ENCODE measurements at regions not wholly inside any gene's neighbourhood (a gene's known extent, or its start where the extent isn't known, plus 50 kb on each side); places are given as distances from the start of the nearest gene placed in this dataset.
A peak's percentile ranks its signal among the peaks of the same experiment; 100 is the strongest.

- peak in 6 of 8 experiments; percentile 22 to 98 (median 84) for ATAC-seq (replicated peaks in 6 of 8)
- in situ Hi-C loops (cut with MboI; ENCODE audit: low pct_unique_long_range_greater_than_20kb in 2 of 9, low sequenced_read_pairs in 9 of 9, unreplicated experiment in 9 of 9): no loop called here
- no peak overlapping the region for H3K4me3 ChIP-seq
- H3K4me1 ChIP-seq (replicated peaks in 1 of 2): peaks cover 0 to 5% of the 10 kb centered on the region in 2 donors
- WGBS, 10 experiments: 20 to 85% (median 58%) methylated on average over 2 of the region's 2 CpGs; no CpG with 5 or more reads in 2 of the 10 experiments
- no peak overlapping the region for H3K27ac ChIP-seq
Observed at GRCh38 chr6:50249493-50249892, 199.8 kb upstream of the DEFB112 start.

- in situ Hi-C loops (cut with MboI; ENCODE audit: low pct_unique_long_range_greater_than_20kb in 2 of 9, low sequenced_read_pairs in 9 of 9, unreplicated experiment in 9 of 9): no loop called here
- H3K4me1 ChIP-seq (replicated peaks in 1 of 2): no peaks in the 10 kb centered on the region
- no peak overlapping the region for H3K4me3 ChIP-seq
- no peak overlapping the region for H3K27ac ChIP-seq
- 17 to 100% (median 71%) methylated on average over 1 of the region's 1 CpG; no CpG with 5 or more reads in 2 of the 10 experiments for WGBS, 10 experiments
- no peak for ATAC-seq (replicated peaks in 6 of 8)
Observed at GRCh38 chr6:50257322-50257721, 207.6 kb upstream of the DEFB112 start.

GRCh38 chr6:50259903-50260302 is 210.2 kb upstream of the DEFB112 start:
- no peak overlapping the region for H3K4me3 ChIP-seq
- 0 to 100% (median 83%) methylated on average over 1 of the region's 2 CpGs; no CpG with 5 or more reads in 5 of the 10 experiments for WGBS, 10 experiments
- in situ Hi-C loops (cut with MboI; ENCODE audit: low pct_unique_long_range_greater_than_20kb in 2 of 9, low sequenced_read_pairs in 9 of 9, unreplicated experiment in 9 of 9): no loop called here
- no peaks in the 10 kb centered on the region for H3K4me1 ChIP-seq (replicated peaks in 1 of 2)
- no peak for ATAC-seq (replicated peaks in 6 of 8)
- H3K27ac ChIP-seq: no peak overlapping the region

GRCh38 chr6:50264995-50265571 is 215.4 kb upstream of the DEFB112 start:
- ATAC-seq (replicated peaks in 6 of 8): peak in 2 of 8 experiments; percentile 48 to 68
- Histone ChIP-seq H3K27ac (no peak overlapping the region), H3K4me1 (replicated peaks in 1 of 2) (peaks cover 2 to 11% of the 10 kb centered on the region in 2 donors), H3K4me3 (no peak overlapping the region)
- 0 to 69% (median 24%) methylated on average over 1 to 2 of the region's 2 CpGs for WGBS, 10 experiments
- in situ Hi-C loops (cut with MboI; ENCODE audit: low pct_unique_long_range_greater_than_20kb in 2 of 9, low sequenced_read_pairs in 9 of 9, unreplicated experiment in 9 of 9): no loop called here

- in situ Hi-C loops (cut with MboI; ENCODE audit: low pct_unique_long_range_greater_than_20kb in 2 of 9, low sequenced_read_pairs in 9 of 9, unreplicated experiment in 9 of 9): no loop called here
- peaks cover 7 to 27% of the 10 kb centered on the region in 2 donors for H3K4me1 ChIP-seq (replicated peaks in 1 of 2)
- H3K27ac ChIP-seq: no peak overlapping the region
- WGBS, 10 experiments: 0 to 55% (median 21%) methylated on average over 1 of the region's 1 CpG; no CpG with 5 or more reads in 4 of the 10 experiments
- peak in 6 of 8 experiments; percentile 59 to 85 (median 80) for ATAC-seq (replicated peaks in 6 of 8)
- no peak overlapping the region for H3K4me3 ChIP-seq
Observed at GRCh38 chr6:50270415-50270814, 220.7 kb upstream of the DEFB112 start.

GRCh38 chr6:50271266-50271665 is 221.5 kb upstream of the DEFB112 start:
- H3K4me1 ChIP-seq (replicated peaks in 1 of 2): peaks cover 7 to 27% of the 10 kb centered on the region in 2 donors
- no peak overlapping the region for H3K4me3 ChIP-seq
- ATAC-seq (replicated peaks in 6 of 8): peak in 6 of 8 experiments; percentile 23 to 72 (median 58)
- 11 to 100% (median 78%) methylated on average over 1 to 2 of the region's 2 CpGs for WGBS, 10 experiments
- in situ Hi-C loops (cut with MboI; ENCODE audit: low pct_unique_long_range_greater_than_20kb in 2 of 9, low sequenced_read_pairs in 9 of 9, unreplicated experiment in 9 of 9): no loop called here
- no peak overlapping the region for H3K27ac ChIP-seq

- Histone ChIP-seq H3K4me1 (replicated peaks in 1 of 2) (peaks cover 7 to 27% of the 10 kb centered on the region in 2 donors), H3K27ac (no peak overlapping the region), H3K4me3 (no peak overlapping the region)
- in situ Hi-C loops (cut with MboI; ENCODE audit: low pct_unique_long_range_greater_than_20kb in 2 of 9, low sequenced_read_pairs in 9 of 9, unreplicated experiment in 9 of 9): no loop called here
- ATAC-seq (replicated peaks in 6 of 8): no peak
Observed at GRCh38 chr6:50271817-50272216, 222.1 kb upstream of the DEFB112 start.

GRCh38 chr6:50272611-50273010 is 222.9 kb upstream of the DEFB112 start:
- Histone ChIP-seq H3K27ac (no peak overlapping the region), H3K4me3 (no peak overlapping the region), H3K4me1 (replicated peaks in 1 of 2) (peaks cover 7 to 27% of the 10 kb centered on the region in 2 donors)
- in situ Hi-C loops (cut with MboI; ENCODE audit: low pct_unique_long_range_greater_than_20kb in 2 of 9, low sequenced_read_pairs in 9 of 9, unreplicated experiment in 9 of 9): no loop called here
- no peak for ATAC-seq (replicated peaks in 6 of 8)

- Histone ChIP-seq H3K4me3 (no peak overlapping the region), H3K4me1 (replicated peaks in 1 of 2) (no peaks in the 10 kb centered on the region), H3K27ac (no peak overlapping the region)
- WGBS, 10 experiments: 25 to 100% (median 73%) methylated on average over 2 to 5 of the region's 5 CpGs
- ATAC-seq (replicated peaks in 6 of 8): no peak
- in situ Hi-C loops (cut with MboI; ENCODE audit: low pct_unique_long_range_greater_than_20kb in 2 of 9, low sequenced_read_pairs in 9 of 9, unreplicated experiment in 9 of 9): no loop called here
Observed at GRCh38 chr6:50276771-50277261, 227.1 kb upstream of the DEFB112 start.

- no peak for ATAC-seq (replicated peaks in 6 of 8)
Observed at GRCh38 chr6:50277774-50278173, 228.0 kb upstream of the DEFB112 start.

GRCh38 chr6:50278663-50279062 is 228.9 kb upstream of the DEFB112 start:
- in situ Hi-C loops (cut with MboI; ENCODE audit: low pct_unique_long_range_greater_than_20kb in 2 of 9, low sequenced_read_pairs in 9 of 9, unreplicated experiment in 9 of 9): no loop called here
- Histone ChIP-seq H3K4me1 (replicated peaks in 1 of 2) (no peaks in the 10 kb centered on the region), H3K4me3 (no peak overlapping the region), H3K27ac (no peak overlapping the region)
- no peak for ATAC-seq (replicated peaks in 6 of 8)
- 0 to 50% (median 18%) methylated on average over 1 to 2 of the region's 2 CpGs; no CpG with 5 or more reads in 2 of the 10 experiments for WGBS, 10 experiments

More at GRCh38 chr6:50277774-50278173, 228.0 kb upstream of the DEFB112 start:
- in situ Hi-C loops (cut with MboI; ENCODE audit: low pct_unique_long_range_greater_than_20kb in 2 of 9, low sequenced_read_pairs in 9 of 9, unreplicated experiment in 9 of 9): no loop called here
- Histone ChIP-seq H3K4me3 (no peak overlapping the region), H3K27ac (no peak overlapping the region), H3K4me1 (replicated peaks in 1 of 2) (no peaks in the 10 kb centered on the region)
- 0 to 83% (median 51%) methylated on average over 1 to 2 of the region's 2 CpGs for WGBS, 10 experiments

- in situ Hi-C loops (cut with MboI; ENCODE audit: low pct_unique_long_range_greater_than_20kb in 2 of 9, low sequenced_read_pairs in 9 of 9, unreplicated experiment in 9 of 9): no loop called here
- no peak overlapping the region for H3K27ac ChIP-seq
- no peak for ATAC-seq (replicated peaks in 6 of 8)
- no peaks in the 10 kb centered on the region for H3K4me1 ChIP-seq (replicated peaks in 1 of 2)
- 0 to 100% (median 74%) methylated on average over 1 to 2 of the region's 2 CpGs; no CpG with 5 or more reads in 2 of the 10 experiments for WGBS, 10 experiments
- no peak overlapping the region for H3K4me3 ChIP-seq
Observed at GRCh38 chr6:50285735-50286134, 236.0 kb upstream of the DEFB112 start.

GRCh38 chr6:50288241-50288640 is 238.5 kb upstream of the DEFB112 start:
- in situ Hi-C loops (cut with MboI; ENCODE audit: low pct_unique_long_range_greater_than_20kb in 2 of 9, low sequenced_read_pairs in 9 of 9, unreplicated experiment in 9 of 9): no loop called here
- ATAC-seq (replicated peaks in 6 of 8): no peak
- no peaks in the 10 kb centered on the region for H3K4me1 ChIP-seq (replicated peaks in 1 of 2)
- no peak overlapping the region for H3K27ac ChIP-seq
- H3K4me3 ChIP-seq: no peak overlapping the region
- WGBS, 10 experiments: 0 to 71% (median 50%) methylated on average over 1 of the region's 1 CpG; no CpG with 5 or more reads in 3 of the 10 experiments

- Histone ChIP-seq H3K27ac (no peak overlapping the region), H3K4me1 (replicated peaks in 1 of 2) (no peaks in the 10 kb centered on the region), H3K4me3 (no peak overlapping the region)
- WGBS, 10 experiments: 0 to 100% (median 84%) methylated on average over 1 to 3 of the region's 3 CpGs
- no peak for ATAC-seq (replicated peaks in 6 of 8)
- in situ Hi-C loops (cut with MboI; ENCODE audit: low pct_unique_long_range_greater_than_20kb in 2 of 9, low sequenced_read_pairs in 9 of 9, unreplicated experiment in 9 of 9): no loop called here
Observed at GRCh38 chr6:50288881-50289280, 239.2 kb upstream of the DEFB112 start.

All from motor neuron (in vitro differentiated cells).